ENCODE measurements at regions not wholly inside any gene's neighbourhood (a gene's known extent, or its start where the extent isn't known, plus 50 kb on each side); places are given as distances from the start of the nearest gene placed in this dataset.

DNA sequence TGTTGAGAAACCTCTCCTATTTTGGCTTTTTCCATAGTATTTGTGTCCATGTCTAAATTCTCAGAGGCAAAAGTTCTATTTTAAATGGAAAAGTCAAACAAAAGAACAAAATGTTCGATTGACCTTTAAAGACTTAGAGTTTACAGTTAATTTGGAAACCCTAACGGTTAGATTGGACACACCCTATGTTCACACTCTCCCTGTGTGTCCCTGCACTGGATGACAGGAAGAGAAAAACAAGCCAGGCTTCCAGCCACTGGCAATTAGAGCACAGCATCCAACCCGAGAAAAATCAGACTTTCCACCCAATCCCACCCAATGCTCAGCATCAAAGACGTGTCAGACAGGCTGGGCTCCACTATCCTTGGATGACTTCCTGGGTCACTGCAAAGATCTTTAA is 241.3 kb downstream of the TBXT start:
- Mint-ChIP-seq H3K36me3 (ENCODE audit: low read depth) (no peaks in the 10 kb centered on the region), H3K27ac (no peak overlapping the region), H3K4me3 (no peak overlapping the region; the same call in 2 of the 3 replicates), H3K27me3 (ENCODE audit: insufficient read depth, low read depth, poor library complexity) (no peaks in the 10 kb centered on the region), H3K4me1 (peaks cover 14% of the 10 kb centered on the region), H3K9me3 (no peaks in the 10 kb centered on the region)
- Histone ChIP-seq H2AFZ (no peak overlapping the region), H3K4me2 (peak overlapping the region; percentile 61; the same call in 1 of the 2 replicates), H4K20me1 (replicated peaks; ENCODE audit: insufficient read depth) (no peaks in the 10 kb centered on the region), H3F3A (replicated peaks; ENCODE audit: low read depth) (no peaks in the 10 kb centered on the region), H3K27ac (ENCODE audit: low read depth) (no peak overlapping the region), H3K79me2 (replicated peaks; ENCODE audit: insufficient read depth) (no peaks in the 10 kb centered on the region), H3K27me3 (ENCODE audit: insufficient read depth) (no peaks in the 10 kb centered on the region), H3K4me1 (ENCODE audit: insufficient read depth) (peaks cover 15% of the 10 kb centered on the region), H3K9me2 (ENCODE audit: insufficient read depth) (peaks cover 19% of the 10 kb centered on the region; the same call in 1 of the 2 replicates), H3K4me3 (no peak overlapping the region), H3K36me3 (ENCODE audit: insufficient read depth) (no peaks in the 10 kb centered on the region)
- DNase-seq (ENCODE audit: low spot score) (no peak), ATAC-seq (no peak)
- no peak for TF ChIP-seq STAT1 (IDR thresholded peaks at IDR 0.05; ENCODE audit: unreplicated experiment)
- no peak for TF ChIP-seq CTCF (conservative IDR thresholded peaks at IDR 0.05; ENCODE audit: low read depth in 2 of 2)
- TF ChIP-seq, protein P1, sequence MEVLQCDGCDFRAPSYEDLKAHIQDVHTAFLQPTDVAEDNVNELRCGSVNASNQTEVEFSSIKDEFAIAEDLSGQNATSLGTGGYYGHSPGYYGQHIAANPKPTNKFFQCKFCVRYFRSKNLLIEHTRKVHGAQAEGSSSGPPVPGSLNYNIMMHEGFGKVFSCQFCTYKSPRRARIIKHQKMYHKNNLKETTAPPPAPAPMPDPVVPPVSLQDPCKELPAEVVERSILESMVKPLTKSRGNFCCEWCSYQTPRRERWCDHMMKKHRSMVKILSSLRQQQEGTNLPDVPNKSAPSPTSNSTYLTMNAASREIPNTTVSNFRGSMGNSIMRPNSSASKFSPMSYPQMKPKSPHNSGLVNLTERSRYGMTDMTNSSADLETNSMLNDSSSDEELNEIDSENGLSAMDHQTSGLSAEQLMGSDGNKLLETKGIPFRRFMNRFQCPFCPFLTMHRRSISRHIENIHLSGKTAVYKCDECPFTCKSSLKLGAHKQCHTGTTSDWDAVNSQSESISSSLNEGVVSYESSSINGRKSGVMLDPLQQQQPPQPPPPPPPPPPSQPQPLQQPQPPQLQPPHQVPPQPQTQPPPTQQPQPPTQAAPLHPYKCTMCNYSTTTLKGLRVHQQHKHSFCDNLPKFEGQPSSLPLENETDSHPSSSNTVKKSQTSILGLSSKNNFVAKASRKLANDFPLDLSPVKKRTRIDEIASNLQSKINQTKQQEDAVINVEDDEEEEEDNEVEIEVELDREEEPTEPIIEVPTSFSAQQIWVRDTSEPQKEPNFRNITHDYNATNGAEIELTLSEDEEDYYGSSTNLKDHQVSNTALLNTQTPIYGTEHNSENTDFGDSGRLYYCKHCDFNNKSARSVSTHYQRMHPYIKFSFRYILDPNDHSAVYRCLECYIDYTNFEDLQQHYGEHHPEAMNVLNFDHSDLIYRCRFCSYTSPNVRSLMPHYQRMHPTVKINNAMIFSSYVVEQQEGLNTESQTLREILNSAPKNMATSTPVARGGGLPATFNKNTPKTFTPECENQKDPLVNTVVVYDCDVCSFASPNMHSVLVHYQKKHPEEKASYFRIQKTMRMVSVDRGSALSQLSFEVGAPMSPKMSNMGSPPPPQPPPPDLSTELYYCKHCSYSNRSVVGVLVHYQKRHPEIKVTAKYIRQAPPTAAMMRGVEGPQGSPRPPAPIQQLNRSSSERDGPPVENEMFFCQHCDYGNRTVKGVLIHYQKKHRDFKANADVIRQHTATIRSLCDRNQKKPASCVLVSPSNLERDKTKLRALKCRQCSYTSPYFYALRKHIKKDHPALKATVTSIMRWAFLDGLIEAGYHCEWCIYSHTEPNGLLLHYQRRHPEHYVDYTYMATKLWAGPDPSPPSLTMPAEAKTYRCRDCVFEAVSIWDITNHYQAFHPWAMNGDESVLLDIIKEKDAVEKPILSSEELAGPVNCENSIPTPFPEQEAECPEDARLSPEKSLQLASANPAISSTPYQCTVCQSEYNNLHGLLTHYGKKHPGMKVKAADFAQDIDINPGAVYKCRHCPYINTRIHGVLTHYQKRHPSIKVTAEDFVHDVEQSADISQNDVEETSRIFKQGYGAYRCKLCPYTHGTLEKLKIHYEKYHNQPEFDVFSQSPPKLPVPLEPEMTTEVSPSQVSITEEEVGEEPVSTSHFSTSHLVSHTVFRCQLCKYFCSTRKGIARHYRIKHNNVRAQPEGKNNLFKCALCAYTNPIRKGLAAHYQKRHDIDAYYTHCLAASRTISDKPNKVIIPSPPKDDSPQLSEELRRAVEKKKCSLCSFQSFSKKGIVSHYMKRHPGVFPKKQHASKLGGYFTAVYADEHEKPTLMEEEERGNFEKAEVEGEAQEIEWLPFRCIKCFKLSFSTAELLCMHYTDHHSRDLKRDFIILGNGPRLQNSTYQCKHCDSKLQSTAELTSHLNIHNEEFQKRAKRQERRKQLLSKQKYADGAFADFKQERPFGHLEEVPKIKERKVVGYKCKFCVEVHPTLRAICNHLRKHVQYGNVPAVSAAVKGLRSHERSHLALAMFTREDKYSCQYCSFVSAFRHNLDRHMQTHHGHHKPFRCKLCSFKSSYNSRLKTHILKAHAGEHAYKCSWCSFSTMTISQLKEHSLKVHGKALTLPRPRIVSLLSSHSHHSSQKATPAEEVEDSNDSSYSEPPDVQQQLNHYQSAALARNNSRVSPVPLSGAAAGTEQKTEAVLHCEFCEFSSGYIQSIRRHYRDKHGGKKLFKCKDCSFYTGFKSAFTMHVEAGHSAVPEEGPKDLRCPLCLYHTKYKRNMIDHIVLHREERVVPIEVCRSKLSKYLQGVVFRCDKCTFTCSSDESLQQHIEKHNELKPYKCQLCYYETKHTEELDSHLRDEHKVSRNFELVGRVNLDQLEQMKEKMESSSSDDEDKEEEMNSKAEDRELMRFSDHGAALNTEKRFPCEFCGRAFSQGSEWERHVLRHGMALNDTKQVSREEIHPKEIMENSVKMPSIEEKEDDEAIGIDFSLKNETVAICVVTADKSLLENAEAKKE (CRISPR knock-in tag; IDR thresholded peaks at IDR 0.05), result no peak
- TF ChIP-seq EZH2phosphoT487 (IDR thresholded peaks at IDR 0.05; ENCODE audit: unreplicated experiment), result no peak
- no peak for TF ChIP-seq NANOG (IDR thresholded peaks at IDR 0.05; ENCODE audit: borderline replicate concordance)
- no peak for TF ChIP-seq ZNF331 (CRISPR knock-in tag; IDR thresholded peaks at IDR 0.05; ENCODE audit: low read depth)
- TF ChIP-seq, protein P2, sequence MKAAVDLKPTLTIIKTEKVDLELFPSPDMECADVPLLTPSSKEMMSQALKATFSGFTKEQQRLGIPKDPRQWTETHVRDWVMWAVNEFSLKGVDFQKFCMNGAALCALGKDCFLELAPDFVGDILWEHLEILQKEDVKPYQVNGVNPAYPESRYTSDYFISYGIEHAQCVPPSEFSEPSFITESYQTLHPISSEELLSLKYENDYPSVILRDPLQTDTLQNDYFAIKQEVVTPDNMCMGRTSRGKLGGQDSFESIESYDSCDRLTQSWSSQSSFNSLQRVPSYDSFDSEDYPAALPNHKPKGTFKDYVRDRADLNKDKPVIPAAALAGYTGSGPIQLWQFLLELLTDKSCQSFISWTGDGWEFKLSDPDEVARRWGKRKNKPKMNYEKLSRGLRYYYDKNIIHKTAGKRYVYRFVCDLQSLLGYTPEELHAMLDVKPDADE (IDR thresholded peaks at IDR 0.05), result no peak
- no peak for TF ChIP-seq REST (IDR thresholded peaks at IDR 0.05; ENCODE audit: unreplicated experiment)
- TF ChIP-seq JUNB (IDR thresholded peaks at IDR 0.05; ENCODE audit: unreplicated experiment), result no peak
- no peak for TF ChIP-seq CREB1 (CRISPR knock-in tag; IDR thresholded peaks at IDR 0.05; ENCODE audit: low read depth)
- no peak for TF ChIP-seq POLR2AphosphoS5 (IDR thresholded peaks at IDR 0.05; ENCODE audit: low read depth)
- TF ChIP-seq ZNF114 (CRISPR knock-in tag; IDR thresholded peaks at IDR 0.05), result no peak
- no peak for TF ChIP-seq EZH2 (IDR thresholded peaks at IDR 0.05; ENCODE audit: low read depth, unreplicated experiment)

All from GM23338 (cell line).